ENCODE measurements at regions not wholly inside any gene's neighbourhood (a gene's known extent, or its start where the extent isn't known, plus 50 kb on each side); places are given as distances from the start of the nearest gene placed in this dataset.

DNA sequence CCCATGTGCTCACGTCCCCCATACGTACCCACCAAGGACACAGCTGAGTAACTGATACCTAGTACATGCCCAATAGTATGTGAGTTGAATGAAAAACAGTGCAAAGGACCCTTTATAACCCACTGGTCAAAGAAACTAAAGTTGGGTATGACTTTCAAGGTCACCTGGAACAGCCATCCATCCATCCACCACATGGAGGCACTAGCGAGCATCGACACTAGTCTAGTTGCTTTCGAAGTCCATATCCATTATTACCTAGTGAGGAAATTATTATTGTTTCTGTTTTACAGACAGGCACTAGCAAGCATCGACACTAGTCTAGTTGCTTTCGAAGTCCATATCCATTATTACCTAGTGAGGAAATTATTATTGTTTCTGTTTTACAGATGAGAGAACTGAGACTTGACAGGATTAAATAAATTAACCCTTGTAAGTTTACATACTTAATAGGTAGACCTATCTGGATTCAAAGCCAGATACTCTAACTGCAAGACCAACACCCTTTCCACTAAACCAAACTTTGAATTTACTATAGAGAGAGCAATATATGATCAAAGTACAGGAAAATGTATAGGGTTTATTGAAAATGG lies 233.7 kb downstream of the METTL4 start:
- DNase-seq, result peak; percentile 30

DNA sequence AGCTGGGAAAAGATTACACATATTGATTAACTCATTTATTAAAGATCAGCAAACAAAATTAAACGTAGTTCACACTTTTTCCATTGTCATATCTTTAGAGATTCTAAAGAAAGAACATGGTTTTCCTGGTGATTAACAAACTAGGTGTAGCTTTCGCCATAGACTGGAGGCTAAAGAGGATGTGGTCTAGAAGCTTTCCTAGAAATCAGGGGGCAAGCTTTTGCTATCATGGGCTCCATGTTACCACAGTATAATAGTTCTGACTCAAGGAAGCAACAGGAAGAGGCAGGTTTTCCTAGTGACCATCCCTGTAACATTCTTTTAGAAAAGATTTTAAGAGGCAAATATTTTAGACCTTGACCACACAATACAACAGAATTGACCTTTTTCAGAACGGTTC lies 232.7 kb downstream of the METTL4 start:
- DNase-seq, result no peak

DNA sequence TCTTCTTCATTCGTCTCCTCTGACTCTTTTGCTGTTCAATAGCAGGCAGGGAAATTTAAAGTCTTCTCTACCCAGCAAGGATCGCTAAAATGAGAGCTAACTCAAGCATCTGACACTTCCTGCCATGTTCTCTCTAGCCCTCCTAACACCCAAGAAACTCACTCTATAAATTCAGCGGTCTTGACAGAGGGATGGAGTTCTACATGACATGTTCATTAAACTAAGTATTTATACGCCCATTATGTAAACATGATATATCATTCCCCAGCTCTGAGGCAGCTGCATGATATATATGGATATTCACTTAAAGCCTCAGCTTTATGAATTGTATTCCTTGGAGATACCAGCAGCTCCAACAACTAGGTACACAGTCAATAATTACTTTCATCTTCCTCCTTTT lies 231.0 kb downstream of the METTL4 start:
- DNase-seq, result no peak

GRCh38 chr18:2348003-2348402 lies 223.3 kb downstream of the METTL4 start:
- no peak for DNase-seq

GRCh38 chr18:2351126-2351850 lies 220.0 kb downstream of the METTL4 start:
- DNase-seq, result no peak

DNA sequence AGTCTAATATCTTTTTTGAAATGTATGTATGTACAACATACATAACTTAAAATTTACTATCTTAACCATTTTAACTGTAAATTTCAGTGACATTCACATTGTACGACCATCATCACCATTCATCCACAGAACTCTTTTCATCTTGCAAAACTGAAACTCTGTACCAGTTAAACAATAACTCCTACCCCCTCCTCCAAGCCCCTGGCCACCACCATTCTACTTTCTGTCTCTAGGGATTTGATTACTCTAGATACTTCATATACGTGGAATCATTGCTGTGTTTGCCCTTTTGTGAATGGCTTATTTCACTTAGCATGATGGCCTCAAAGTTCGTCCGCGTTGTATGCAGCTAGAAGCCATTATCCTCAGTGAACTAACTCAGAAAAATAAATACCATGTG lies 217.0 kb downstream of the METTL4 start:
- no peak for DNase-seq

DNA sequence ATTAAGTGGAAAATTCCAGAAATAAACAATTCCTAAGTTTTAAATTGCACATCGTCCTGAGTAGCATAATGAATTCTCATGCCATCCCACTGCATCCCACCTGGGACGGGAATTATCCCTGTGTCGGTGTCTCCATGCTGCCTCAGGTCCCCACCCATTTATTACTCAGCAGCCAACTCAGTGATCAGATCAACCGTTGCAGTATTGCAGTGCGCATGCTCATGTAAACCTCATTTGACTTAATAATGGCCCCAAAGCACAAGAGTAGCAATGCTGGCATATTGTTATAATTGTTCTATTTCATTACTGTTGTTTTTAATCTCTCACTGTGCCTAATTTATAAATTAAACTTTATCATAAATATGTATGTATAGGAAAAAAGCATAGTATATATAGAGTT lies 214.4 kb downstream of the METTL4 start:
- no peak for DNase-seq

- DNase-seq, result no peak
These were observed 210.4 kb downstream of the METTL4 start for GRCh38 chr18:2360861-2361260.

DNA sequence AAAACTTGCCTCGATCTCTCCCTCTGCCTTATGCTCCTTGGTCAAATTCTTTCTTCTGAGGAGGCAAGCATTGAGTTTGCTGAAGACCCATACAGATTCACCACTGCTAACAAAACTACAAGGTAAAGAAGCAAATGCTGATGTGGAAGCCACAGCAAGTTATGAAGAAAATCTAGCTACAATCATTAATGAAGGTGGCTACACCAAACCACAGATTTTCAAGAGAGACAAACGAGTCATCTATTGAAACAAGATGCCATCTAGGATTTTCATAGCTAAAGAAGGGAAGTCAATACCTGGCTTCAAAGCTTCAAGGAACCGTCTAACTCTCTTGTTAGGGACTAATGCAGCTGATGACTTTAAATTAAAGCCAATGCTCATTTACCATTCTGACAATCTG lies 203.2 kb downstream of the METTL4 start:
- no peak for DNase-seq

DNA sequence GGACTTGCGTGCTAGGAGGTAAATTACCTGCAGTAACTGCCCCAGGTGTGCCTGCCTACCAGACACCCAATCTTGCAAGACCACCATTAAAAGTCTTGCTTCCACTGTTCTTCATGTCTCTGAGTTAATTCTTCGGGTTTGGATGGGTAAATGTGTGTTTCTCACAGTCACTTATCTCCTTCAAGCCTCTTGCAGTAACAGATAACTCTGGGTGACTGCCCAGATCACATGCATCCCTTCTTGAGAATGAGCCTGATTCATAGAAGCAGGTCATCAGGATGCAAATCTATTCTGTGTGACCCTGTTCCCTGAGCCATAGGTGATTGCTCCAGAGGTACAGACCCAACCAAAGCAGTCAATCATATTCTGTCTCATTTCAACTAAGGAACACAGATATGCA lies 194.6 kb downstream of the METTL4 start:
- DNase-seq, result no peak

DNA sequence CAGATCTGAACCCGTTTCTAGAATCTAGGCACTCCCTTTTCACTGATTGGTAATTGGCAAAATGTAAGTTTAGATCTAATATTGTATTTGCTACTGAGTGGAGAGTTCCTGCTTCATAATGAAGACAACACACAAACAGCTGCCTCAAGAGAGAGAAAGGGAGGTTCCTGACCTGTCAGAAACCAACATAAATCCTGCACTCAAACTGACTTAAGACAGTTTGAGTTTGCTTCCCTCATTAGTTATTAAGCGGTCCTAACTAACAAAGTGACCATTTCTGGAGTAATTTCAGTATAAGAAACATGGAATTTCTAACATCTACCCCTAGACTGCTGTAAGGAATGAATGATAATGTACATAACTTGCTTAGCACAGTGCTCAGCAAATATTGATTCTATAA lies 191.2 kb downstream of the METTL4 start:
- DNase-seq, result no peak

- DNase-seq, result no peak
These were observed 189.8 kb downstream of the METTL4 start for GRCh38 chr18:2381539-2381938.

DNA sequence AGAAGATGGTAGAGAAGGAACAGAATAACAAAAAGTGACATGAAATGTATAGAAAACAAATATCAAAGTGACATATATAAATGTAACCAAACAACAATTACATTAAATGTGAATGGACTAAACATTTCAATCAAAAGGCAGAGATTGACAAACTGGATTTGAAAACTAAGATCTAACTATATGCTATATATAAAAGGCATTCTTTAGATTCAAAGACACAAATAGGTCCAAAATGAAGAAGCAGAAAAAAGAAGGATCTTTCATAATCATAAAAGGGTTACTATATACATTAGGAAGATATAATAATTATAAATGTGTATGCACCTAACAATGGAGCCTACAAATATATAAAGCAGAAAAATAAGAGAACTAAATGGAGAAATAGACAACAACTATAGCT lies 183.7 kb downstream of the METTL4 start:
- DNase-seq, result no peak

DNA sequence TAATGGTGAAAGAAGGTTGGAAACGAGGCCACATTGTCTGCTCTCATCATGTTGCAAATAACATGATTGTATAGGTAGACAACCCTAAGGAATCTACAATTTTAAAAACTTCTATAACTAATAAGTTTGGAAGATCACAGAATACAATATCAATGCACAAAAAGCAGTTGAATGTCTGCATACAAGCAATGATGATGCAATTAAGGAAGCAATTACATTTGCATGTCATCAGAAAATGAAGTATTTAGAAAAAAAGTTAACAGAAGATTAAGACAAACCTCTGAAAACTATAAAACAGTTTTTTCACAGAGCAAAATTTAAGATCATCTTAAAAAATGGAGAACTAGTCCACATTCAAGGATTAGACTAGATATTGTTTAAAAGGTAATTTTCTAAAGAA lies 181.1 kb downstream of the METTL4 start:
- no peak for DNase-seq

DNA sequence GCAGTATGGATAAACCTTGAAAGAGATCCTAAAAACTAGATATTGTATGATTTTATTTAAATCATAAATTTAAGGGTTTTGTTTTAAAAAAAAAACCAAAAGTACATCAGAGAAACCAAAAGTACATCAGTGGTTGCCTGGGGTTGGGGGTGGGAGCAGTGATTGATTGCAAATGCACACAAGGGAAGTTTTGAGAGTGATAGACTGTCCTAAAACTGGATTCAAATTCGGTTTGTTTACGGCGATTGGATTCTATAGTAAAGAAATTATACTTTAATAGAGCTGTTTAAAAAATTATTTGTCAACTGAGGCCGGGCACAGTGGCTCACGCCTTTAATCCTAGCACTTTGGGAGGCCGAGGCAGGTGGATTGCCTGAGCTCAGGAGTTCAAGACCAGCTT lies 179.8 kb downstream of the METTL4 start:
- DNase-seq, result no peak

DNA sequence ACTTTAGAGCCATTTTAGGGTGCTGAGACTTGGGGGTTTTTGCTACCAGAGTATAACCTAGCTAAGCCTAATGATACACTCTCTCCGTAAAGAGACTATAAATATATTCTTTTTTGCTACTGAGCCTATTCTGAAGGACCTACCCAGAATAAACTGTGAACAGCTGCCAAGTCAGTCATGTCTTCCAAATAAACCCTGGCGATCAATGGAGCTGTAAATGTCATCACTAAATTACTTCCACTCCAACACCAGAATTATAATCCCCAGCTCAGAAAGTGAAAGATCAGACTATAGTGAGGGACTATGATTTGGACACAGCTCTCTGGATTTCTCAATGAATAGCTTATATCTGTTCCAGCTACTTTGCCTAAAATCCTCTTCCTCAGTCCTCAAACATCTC lies 178.9 kb downstream of the METTL4 start:
- DNase-seq, result no peak

GRCh38 chr18:2394684-2395083 lies 176.6 kb downstream of the METTL4 start:
- DNase-seq, result no peak

GRCh38 chr18:2395427-2396161 lies 175.7 kb downstream of the METTL4 start:
- no peak for DNase-seq

DNA sequence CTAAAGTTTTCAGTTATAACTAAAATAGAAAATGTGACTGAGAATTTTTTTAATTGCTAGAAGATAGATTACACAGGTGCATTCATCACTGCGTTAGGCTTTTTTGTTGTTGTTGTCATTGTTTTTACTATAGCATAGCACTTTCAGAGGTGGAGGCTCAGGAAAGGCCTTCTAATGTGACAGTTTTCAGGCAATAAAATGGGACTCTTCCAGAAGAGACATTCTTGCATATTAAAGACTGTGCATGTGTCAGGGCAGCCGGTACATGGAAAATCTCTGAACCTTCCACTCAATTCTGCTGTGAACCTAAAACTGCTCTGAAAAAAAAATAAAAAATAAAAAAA lies 175.2 kb downstream of the METTL4 start:
- DNase-seq, result no peak

DNA sequence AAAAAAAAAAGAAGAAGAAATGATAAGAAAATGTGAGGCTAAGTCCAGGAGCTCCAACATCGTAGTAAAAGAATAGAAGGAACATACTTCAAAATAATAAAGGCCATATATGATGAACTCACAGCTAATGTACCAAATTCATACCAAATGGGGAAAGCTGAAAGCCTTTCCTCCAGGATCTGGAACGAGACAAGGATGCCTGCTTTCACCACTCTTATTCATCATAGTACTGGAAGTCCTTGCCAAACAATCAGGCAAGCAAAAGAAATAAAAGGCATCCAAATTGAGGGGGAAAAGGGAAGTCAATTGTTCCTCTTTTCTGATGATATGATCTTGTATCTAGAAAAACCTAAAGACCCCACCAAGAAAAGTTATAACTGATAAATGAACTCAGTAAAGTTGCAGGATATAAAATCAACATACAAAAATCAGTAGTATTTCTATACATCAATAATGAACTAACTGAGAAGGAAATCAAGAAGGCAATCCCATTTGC lies 170.6 kb downstream of the METTL4 start:
- no peak for DNase-seq

GRCh38 chr18:2402084-2402483 lies 169.2 kb downstream of the METTL4 start:
- DNase-seq, result no peak

- peak; percentile 19 for DNase-seq
These were observed 164.8 kb downstream of the METTL4 start for GRCh38 chr18:2406544-2406943.

- DNase-seq, result no peak
These were observed 163.3 kb downstream of the METTL4 start for GRCh38 chr18:2407961-2408360.

DNA sequence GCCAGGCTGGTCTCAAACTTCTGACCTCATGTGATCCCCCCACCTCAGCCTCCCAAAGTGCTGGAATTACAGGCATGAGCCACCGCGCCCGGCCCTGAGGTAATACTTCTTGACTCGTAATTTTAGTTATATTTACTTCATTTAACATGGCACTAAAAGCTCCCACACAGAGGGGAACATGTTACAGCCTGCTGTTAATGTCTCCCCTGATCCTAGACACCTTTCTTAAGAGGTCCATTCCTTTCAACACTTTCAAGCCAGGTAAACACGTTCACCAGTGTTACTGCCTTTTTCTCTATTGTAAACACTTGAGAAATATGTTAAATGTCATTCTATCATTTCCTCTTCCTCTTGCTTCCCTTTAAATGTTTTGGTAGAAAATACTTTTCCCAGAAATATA lies 161.4 kb downstream of the METTL4 start:
- DNase-seq, result no peak

Measured in inflammatory macrophage treated with lipopolysaccharide for 4 hours (primary cell).